Esophagus muscularis mucosa (tissue), 4 donors: ENCODE measurements at regions not wholly inside any gene's neighbourhood (a gene's known extent, or its start where the extent isn't known, plus 50 kb on each side); places are given as distances from the start of the nearest gene placed in this dataset.

Source experiments
- EP300 ChIP-seq: sonication (generic); formaldehyde crosslinking; IDR thresholded peaks from one replicate; pipeline ENCODE4 v1.6.1; 2017; ENCODE audit warnings: antibody characterized with exemption
- POLR2A ChIP-seq: fragments of 450-650 bp; IDR thresholded peaks from one replicate; pipeline ENCODE4 v1.6.1; 2017; ENCODE audit warnings: antibody characterized with exemption, moderate library complexity, mild to moderate bottlenecking, low read depth
- POLR2AphosphoS5 ChIP-seq, 2 donors: sonication (generic); formaldehyde crosslinking; IDR thresholded peaks; one replicate each; pipeline ENCODE4 v1.6.1; 2017; ENCODE audit warnings: antibody characterized with exemption in 2 of 2
- TF ChIP-seq, protein P1 (sequence below), 3 experiments: fragments of 200-600 bp in 2 of 3; fragments of 450-650 bp in 1 of 3; sonication (generic) in 2 of 3; IDR thresholded peaks; one replicate each; pipeline ENCODE4 v1.5.1; 2017 to 2019; ENCODE audit warnings: antibody characterized with exemption in 3 of 3, mild to moderate bottlenecking in 2 of 3, moderate library complexity in 1 of 3

DNA sequence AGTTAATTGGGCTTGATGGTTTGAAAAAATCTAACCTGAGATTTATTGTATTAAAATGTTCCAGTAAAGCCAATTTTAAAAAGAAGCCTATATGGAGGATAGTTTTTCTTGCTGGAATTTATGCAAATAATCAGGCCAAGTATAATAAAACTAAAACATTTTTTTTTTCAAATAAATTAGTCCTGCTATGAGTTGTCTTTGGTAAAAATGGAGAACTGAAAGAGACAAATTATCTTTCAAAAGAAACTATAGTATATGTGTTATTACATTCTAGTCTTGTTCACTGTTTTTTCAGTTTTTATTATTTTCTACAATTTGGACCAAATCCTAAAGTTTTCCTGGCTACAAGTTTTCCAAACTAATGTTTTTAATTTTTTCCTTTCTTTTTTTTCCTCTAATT, 468.9 kb downstream of the UQCRFS1 start:
- TF ChIP-seq, protein P1, sequence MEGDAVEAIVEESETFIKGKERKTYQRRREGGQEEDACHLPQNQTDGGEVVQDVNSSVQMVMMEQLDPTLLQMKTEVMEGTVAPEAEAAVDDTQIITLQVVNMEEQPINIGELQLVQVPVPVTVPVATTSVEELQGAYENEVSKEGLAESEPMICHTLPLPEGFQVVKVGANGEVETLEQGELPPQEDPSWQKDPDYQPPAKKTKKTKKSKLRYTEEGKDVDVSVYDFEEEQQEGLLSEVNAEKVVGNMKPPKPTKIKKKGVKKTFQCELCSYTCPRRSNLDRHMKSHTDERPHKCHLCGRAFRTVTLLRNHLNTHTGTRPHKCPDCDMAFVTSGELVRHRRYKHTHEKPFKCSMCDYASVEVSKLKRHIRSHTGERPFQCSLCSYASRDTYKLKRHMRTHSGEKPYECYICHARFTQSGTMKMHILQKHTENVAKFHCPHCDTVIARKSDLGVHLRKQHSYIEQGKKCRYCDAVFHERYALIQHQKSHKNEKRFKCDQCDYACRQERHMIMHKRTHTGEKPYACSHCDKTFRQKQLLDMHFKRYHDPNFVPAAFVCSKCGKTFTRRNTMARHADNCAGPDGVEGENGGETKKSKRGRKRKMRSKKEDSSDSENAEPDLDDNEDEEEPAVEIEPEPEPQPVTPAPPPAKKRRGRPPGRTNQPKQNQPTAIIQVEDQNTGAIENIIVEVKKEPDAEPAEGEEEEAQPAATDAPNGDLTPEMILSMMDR (IDR thresholded peaks at IDR 0.05): no peak
- TF ChIP-seq POLR2AphosphoS5 (IDR thresholded peaks at IDR 0.05) (no peak), EP300 (no peak), POLR2A (no peak)
